ENCODE measurements at regions not wholly inside any gene's neighbourhood (a gene's known extent, or its start where the extent isn't known, plus 50 kb on each side); places are given as distances from the start of the nearest gene placed in this dataset.

GRCh38 chr3:5270666-5271371 lies 83.3 kb downstream of the EDEM1 start:
- DNase-seq: no peak
- intact Hi-C loops (cut with DNase I): no loop called here

- intact Hi-C loops (cut with DNase I): no loop called here
- DNase-seq: no peak
Observed at GRCh38 chr3:5271372-5271683, 83.8 kb downstream of the EDEM1 start.

GRCh38 chr3:5272387-5272786 lies 84.9 kb downstream of the EDEM1 start:
- intact Hi-C loops (cut with DNase I): no loop called here
- no peak for DNase-seq

GRCh38 chr3:5274091-5274490 lies 86.6 kb downstream of the EDEM1 start:
- intact Hi-C loops (cut with DNase I): no loop called here
- DNase-seq: no peak

GRCh38 chr3:5275529-5275928 lies 88.0 kb downstream of the EDEM1 start:
- intact Hi-C loops (cut with DNase I): no loop called here
- no peak for DNase-seq

GRCh38 chr3:5276934-5277333 lies 89.4 kb downstream of the EDEM1 start:
- DNase-seq: no peak
- intact Hi-C loops (cut with DNase I): no loop called here

- intact Hi-C loops (cut with DNase I): no loop called here
- DNase-seq: no peak
Observed at GRCh38 chr3:5277612-5278236, 90.2 kb downstream of the EDEM1 start.

GRCh38 chr3:5278666-5279065 lies 91.2 kb downstream of the EDEM1 start:
- no peak for DNase-seq
- intact Hi-C loops (cut with DNase I): no loop called here

GRCh38 chr3:5282703-5283102 lies 95.2 kb downstream of the EDEM1 start:
- no peak for DNase-seq
- intact Hi-C loops (cut with DNase I): no loop called here

GRCh38 chr3:5285439-5285838 lies 97.9 kb downstream of the EDEM1 start:
- DNase-seq: no peak
- intact Hi-C loops (cut with DNase I): no loop called here

GRCh38 chr3:5290915-5291314 lies 103.4 kb downstream of the EDEM1 start:
- no peak for DNase-seq
- intact Hi-C loops (cut with DNase I): no loop called here

- no peak for DNase-seq
- intact Hi-C loops (cut with DNase I): no loop called here
Observed at GRCh38 chr3:5292512-5292911, 105.0 kb downstream of the EDEM1 start.

GRCh38 chr3:5293207-5293606 lies 105.7 kb downstream of the EDEM1 start:
- intact Hi-C loops (cut with DNase I): no loop called here

GRCh38 chr3:5294356-5294755 lies 106.8 kb downstream of the EDEM1 start:
- no peak for DNase-seq
- intact Hi-C loops (cut with DNase I): no loop called here

More at GRCh38 chr3:5293207-5293606, 105.7 kb downstream of the EDEM1 start:
- no peak for DNase-seq

GRCh38 chr3:5295191-5295690 lies 107.7 kb downstream of the EDEM1 start:
- intact Hi-C loops (cut with DNase I): no loop called here
- DNase-seq: no peak

GRCh38 chr3:5296362-5296761 lies 108.9 kb downstream of the EDEM1 start:
- no peak for DNase-seq
- intact Hi-C loops (cut with DNase I): no loop called here

GRCh38 chr3:5297895-5298294 lies 110.4 kb downstream of the EDEM1 start:
- intact Hi-C loops (cut with DNase I): no loop called here
- DNase-seq: no peak

GRCh38 chr3:5298453-5298852 lies 110.9 kb downstream of the EDEM1 start:
- intact Hi-C loops (cut with DNase I): no loop called here
- no peak for DNase-seq

GRCh38 chr3:5299161-5299560 lies 111.7 kb downstream of the EDEM1 start:
- DNase-seq: no peak
- intact Hi-C loops (cut with DNase I): no loop called here

- intact Hi-C loops (cut with DNase I): loop anchor here (10.0 kb wide), 1 partner anchor 1494 kb away; no protein-coding TSS in a partner anchor
Observed at GRCh38 chr3:5300638-5301037, 113.1 kb downstream of the EDEM1 start.

GRCh38 chr3:5301651-5302297 lies 114.3 kb downstream of the EDEM1 start:
- no peak for DNase-seq

More at GRCh38 chr3:5300638-5301037, 113.1 kb downstream of the EDEM1 start:
- no peak for DNase-seq

GRCh38 chr3:5302661-5303060 lies 115.2 kb downstream of the EDEM1 start:
- intact Hi-C loops (cut with DNase I): loop anchor here (10.0 kb wide), 1 partner anchor 1492 kb away; no protein-coding TSS in a partner anchor
- DNase-seq: no peak

More at GRCh38 chr3:5301651-5302297, 114.3 kb downstream of the EDEM1 start:
- intact Hi-C loops (cut with DNase I): loop anchor here (10.0 kb wide), 1 partner anchor 1493 kb away; no protein-coding TSS in a partner anchor

Measured in posterior cingulate gyrus (tissue), 11 donors.